ENCODE measurements at regions not wholly inside any gene's neighbourhood (a gene's known extent, or its start where the extent isn't known, plus 50 kb on each side); places are given as distances from the start of the nearest gene placed in this dataset.

DNA sequence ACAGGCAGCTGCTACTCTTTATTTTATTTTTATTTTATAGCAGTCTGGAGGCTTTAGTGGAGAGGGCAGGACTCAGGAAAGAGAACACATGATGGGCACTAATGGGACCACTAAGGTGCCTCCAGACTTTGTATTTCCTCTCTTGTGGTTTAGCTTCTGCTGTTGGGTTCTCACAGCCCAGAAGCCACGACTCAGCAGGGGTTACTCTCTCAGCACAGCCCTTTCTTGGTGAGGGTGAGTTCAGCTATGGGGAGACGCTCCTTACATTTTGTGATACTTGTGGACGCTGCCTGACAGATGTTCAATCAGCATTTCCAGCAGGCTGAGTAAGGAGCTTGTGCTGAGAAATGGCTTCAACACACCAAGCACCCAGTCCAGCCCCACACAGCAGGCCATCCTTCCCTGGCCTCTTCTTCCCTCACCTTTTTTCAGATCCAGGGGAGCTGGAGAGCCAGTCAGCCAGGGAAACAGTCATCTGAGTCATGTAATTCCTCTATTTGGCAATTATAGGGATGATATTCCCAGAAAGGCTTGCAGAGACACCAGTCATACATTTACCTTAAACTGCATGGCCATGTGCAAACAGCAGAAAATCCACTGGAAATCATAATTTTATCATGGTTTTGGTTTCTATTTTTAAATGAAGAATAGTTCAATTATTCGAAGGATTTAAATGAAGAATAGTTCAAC lies 53.2 kb upstream of the RAB3GAP2 start:
- DNase-seq (ENCODE audit: low read depth): peak; percentile 52
- TF ChIP-seq, protein P1, sequence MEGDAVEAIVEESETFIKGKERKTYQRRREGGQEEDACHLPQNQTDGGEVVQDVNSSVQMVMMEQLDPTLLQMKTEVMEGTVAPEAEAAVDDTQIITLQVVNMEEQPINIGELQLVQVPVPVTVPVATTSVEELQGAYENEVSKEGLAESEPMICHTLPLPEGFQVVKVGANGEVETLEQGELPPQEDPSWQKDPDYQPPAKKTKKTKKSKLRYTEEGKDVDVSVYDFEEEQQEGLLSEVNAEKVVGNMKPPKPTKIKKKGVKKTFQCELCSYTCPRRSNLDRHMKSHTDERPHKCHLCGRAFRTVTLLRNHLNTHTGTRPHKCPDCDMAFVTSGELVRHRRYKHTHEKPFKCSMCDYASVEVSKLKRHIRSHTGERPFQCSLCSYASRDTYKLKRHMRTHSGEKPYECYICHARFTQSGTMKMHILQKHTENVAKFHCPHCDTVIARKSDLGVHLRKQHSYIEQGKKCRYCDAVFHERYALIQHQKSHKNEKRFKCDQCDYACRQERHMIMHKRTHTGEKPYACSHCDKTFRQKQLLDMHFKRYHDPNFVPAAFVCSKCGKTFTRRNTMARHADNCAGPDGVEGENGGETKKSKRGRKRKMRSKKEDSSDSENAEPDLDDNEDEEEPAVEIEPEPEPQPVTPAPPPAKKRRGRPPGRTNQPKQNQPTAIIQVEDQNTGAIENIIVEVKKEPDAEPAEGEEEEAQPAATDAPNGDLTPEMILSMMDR (conservative IDR thresholded peaks at IDR 0.05; ENCODE audit: low read depth, low read length): no peak
- H3K4me3 ChIP-seq (ENCODE audit: low read depth, low read length): no peak overlapping the region

DNA sequence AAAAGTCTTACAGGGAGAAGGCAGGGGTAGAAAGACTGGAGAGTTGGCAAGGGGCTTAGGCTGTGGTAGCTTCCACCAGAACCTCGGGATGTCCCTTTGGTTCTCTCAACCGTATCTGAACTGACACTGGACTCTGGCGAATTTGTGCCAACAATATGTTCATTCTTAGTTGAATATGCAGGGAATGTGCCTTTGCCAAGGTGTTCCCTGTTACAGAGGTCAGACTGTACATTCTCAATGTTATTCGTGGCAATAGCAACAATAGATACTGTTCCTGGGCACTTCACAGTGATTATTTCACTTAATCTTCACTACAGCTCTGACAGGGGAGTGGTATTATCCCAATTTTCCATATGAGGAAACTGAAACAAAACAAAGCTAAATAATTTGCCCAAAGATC lies 51.5 kb upstream of the RAB3GAP2 start:
- DNase-seq (ENCODE audit: low read depth): no peak
- TF ChIP-seq, protein P1 (conservative IDR thresholded peaks at IDR 0.05; ENCODE audit: low read depth, low read length): no peak
- H3K4me3 ChIP-seq (ENCODE audit: low read depth, low read length): no peak overlapping the region

DNA sequence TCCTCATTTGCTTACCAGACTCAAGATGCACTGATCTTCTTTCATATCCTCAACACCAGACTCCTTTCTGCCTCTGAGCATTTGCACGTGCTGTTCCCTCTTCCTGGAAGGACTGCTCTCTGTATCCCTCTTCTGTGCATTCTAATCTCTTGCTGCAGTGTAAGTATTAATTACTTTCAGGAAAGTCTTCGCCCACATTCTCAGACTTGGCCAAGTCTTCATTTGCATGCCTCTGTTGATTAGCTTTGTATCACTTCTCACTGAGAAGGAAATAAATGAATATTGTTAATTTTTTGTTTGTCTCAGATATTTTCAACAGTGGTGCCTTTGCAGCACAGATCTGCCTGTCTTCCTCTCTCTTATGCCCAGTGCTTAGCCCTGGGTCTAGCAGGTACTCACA lies 50.3 kb upstream of the RAB3GAP2 start:
- no peak overlapping the region for H3K4me3 ChIP-seq (ENCODE audit: low read depth, low read length)
- no peak for DNase-seq (ENCODE audit: low read depth)
- TF ChIP-seq, protein P1 (conservative IDR thresholded peaks at IDR 0.05; ENCODE audit: low read depth, low read length): no peak
